SIG-M5 treated with dmso at 0.1 percent for 504 hours (cell line): ENCODE measurements at regions not wholly inside any gene's neighbourhood (a gene's known extent, or its start where the extent isn't known, plus 50 kb on each side); places are given as distances from the start of the nearest gene placed in this dataset.
"Not testable (repeated sequence)": the region's sequence is repeated elsewhere in the genome, so short reads cannot be mapped to it uniquely, and the experiment has no call there.

ENCODE experiments used
- DNase-seq: peaks from one replicate; lab custom pipeline; 2025; ENCODE audit not compliant: unreplicated experiment; lab: John Stamatoyannopoulos, UW

GRCh38 chr17:63075969-63076368 lies 109.9 kb downstream of the TANC2 start:
- DNase-seq: peak; percentile 50

- no peak for DNase-seq
Observed at GRCh38 chr17:63078707-63079106, 112.7 kb downstream of the TANC2 start.

GRCh38 chr17:63082273-63082861 lies 116.3 kb downstream of the TANC2 start:
- peak; percentile 48 for DNase-seq

GRCh38 chr17:63082952-63083351 lies 116.9 kb downstream of the TANC2 start:
- DNase-seq: no peak

GRCh38 chr17:63086483-63087185 lies 120.6 kb downstream of the TANC2 start:
- DNase-seq: no peak

GRCh38 chr17:63090358-63091114 lies 124.5 kb downstream of the TANC2 start:
- DNase-seq: not testable (repeated sequence)

- not testable (repeated sequence) for DNase-seq
Observed at GRCh38 chr17:63091909-63092308, 125.9 kb downstream of the TANC2 start.

- no peak for DNase-seq
Observed at GRCh38 chr17:63094631-63095030, 128.6 kb downstream of the TANC2 start.

- no peak for DNase-seq
Observed at GRCh38 chr17:63095459-63095858, 129.4 kb downstream of the TANC2 start.

GRCh38 chr17:63095879-63096278 lies 129.8 kb downstream of the TANC2 start:
- DNase-seq: no peak

- no peak for DNase-seq
Observed at GRCh38 chr17:63096426-63096825, 130.4 kb downstream of the TANC2 start.

- DNase-seq: no peak
Observed at GRCh38 chr17:63099425-63099824, 133.4 kb downstream of the TANC2 start.

- DNase-seq: no peak
Observed at GRCh38 chr17:63102034-63102433, 136.0 kb downstream of the TANC2 start.

GRCh38 chr17:63106050-63106449 lies 140.0 kb downstream of the TANC2 start:
- DNase-seq: no peak

- no peak for DNase-seq
Observed at GRCh38 chr17:63109661-63110060, 143.6 kb downstream of the TANC2 start.

- peak; percentile 37 for DNase-seq
Observed at GRCh38 chr17:63113167-63113566, 147.1 kb downstream of the TANC2 start.

GRCh38 chr17:63116228-63116627 lies 150.2 kb downstream of the TANC2 start:
- no peak for DNase-seq

GRCh38 chr17:63116967-63117830 lies 151.2 kb downstream of the TANC2 start:
- peak; percentile 80 for DNase-seq

- DNase-seq: no peak
Observed at GRCh38 chr17:63120406-63120805, 154.4 kb downstream of the TANC2 start.

- peak; percentile 15 for DNase-seq
Observed at GRCh38 chr17:63124536-63124935, 158.5 kb downstream of the TANC2 start.

GRCh38 chr17:63124958-63125357 lies 158.9 kb downstream of the TANC2 start:
- DNase-seq: no peak
